Heart right ventricle (tissue), 16 donors: ENCODE measurements at regions not wholly inside any gene's neighbourhood (a gene's known extent, or its start where the extent isn't known, plus 50 kb on each side); places are given as distances from the start of the nearest gene placed in this dataset.

Experiments used
- ATAC-seq, 8 donors: fragments of 200-7000 bp; cut with Tn5 transposase; one replicate each; pipeline ENCODE4 v1.9.1; 2020; ENCODE audit warnings: mild to moderate bottlenecking in 8 of 8, moderate library complexity in 8 of 8, moderate number of reproducible peaks in 1 of 8
- DNase-seq, 2 donors: peaks; one replicate each; pipeline ENCODE4 v3.0.0-alpha.2; 2020
- H3K27ac ChIP-seq, 10 donors: fragments of 200-600 bp; sonication (generic) in 2 of 10; one replicate each; pipeline versions ENCODE4 v1.5.0 to v1.8.0; 2020 to 2022; ENCODE audit warnings: mild to moderate bottlenecking in 3 of 10
- H3K27me3 ChIP-seq, 7 donors: fragments of 200-600 bp; one replicate each; pipeline ENCODE4 v1.8.0; 2021 to 2022; ENCODE audit warnings: mild to moderate bottlenecking in 2 of 7
- H3K36me3 ChIP-seq, 9 donors: fragments of 200-600 bp; sonication (generic) in 1 of 9; one replicate each; pipeline versions ENCODE4 v1.5.0 to v1.8.0; 2020 to 2022; ENCODE audit warnings: mild to moderate bottlenecking in 2 of 9
- H3K4me1 ChIP-seq, 9 donors: fragments of 200-600 bp; sonication (generic) in 1 of 9; one replicate each; pipeline versions ENCODE4 v1.5.0 to v1.8.0; 2020 to 2022; ENCODE audit warnings: mild to moderate bottlenecking in 4 of 9
- H3K4me3 ChIP-seq, 10 donors: fragments of 200-600 bp; sonication (generic) in 2 of 10; one replicate each; pipeline versions ENCODE4 v1.5.0 to v1.8.0; 2020 to 2022; ENCODE audit warnings: mild to moderate bottlenecking in 7 of 10, moderate library complexity in 2 of 10
- H3K9me3 ChIP-seq, 11 donors: fragments of 200-600 bp in 10 of 11; sonication (generic) in 2 of 11; one replicate each; pipeline versions ENCODE4 v1.5.0 to v1.8.0; 2013 to 2022; ENCODE audit warnings: mild to moderate bottlenecking in 2 of 11, control low read depth in 1 of 11, moderate library complexity in 1 of 11
- WGBS, 2 donors: extraction: QIAGEN DNeasy Blood & Tissue Kit; methylation state at CpG; one replicate each; pipeline ENCODE4 v1.1.7; 2013; ENCODE audit warnings: inconsistent platforms in 1 of 2; 5-methylcytosine and 5-hydroxymethylcytosine counted together
- intact Hi-C, 10 donors: fragments of 100-400 bp; cut with DNase I; formaldehyde crosslinking; loops; one replicate each; pipeline versions ENCODE4 v1.11.1 to v1.14.2; 2022
- TF ChIP-seq, protein P1 (sequence below), 9 donors: fragments of 200-600 bp; sonication (generic) in 2 of 9; IDR thresholded peaks; one replicate each; pipeline versions ENCODE4 v1.5.0 to v1.8.0; 2021 to 2022; ENCODE audit warnings: antibody characterized with exemption in 9 of 9, mild to moderate bottlenecking in 5 of 9, moderate library complexity in 1 of 9
- donor health status: Arrhythmogenic right ventricular cardiomyopathy.
- donor health status: ischemic (EF 13 %, LVEDD 7.1; RV severe dilation, severe dysfunction).
- donor health status: healthy with polysubstance abuse.
- donor health status: DM: no; HTN: yes; CAD: no.
- donor health status: DM: no; HTN: no; CAD: no.
- donor health status: ischemic (EF 25% LVEDD 6.9; RV normal size, moderate dysfunction).
- donor health status: ischemic (EF 25% LVEDD 5.7; RV mildly dilated, moderate dysfunction).
- donor health status: healthy.
- donor health status: DM: yes; HTN: yes; CAD: no.
- donor health status: Ischemic cardiomyopathy.
- donor health status: ischemic (EF 35%, LVEDD 5.7; RV mildly dilated, moderate dysfunction).
- donor health status: nonischemic (EF 11% LVEDD 7.7; RV severe dilation, severe dysfunction).
- donor health status: DM: yes; HTN: yes; CAD: no.
- donor health status: PGD.
- donor health status: ischemic (EF 29% LVEDD 5.4; RV normal size, mild dysfunction).
- donor health status: nonischemic (EF 23%, LVEDD 6.1; RV moderate dilation, normal function).

GRCh38 chr18:22268641-22269128 is 99.3 kb downstream of the GATA6 start:
- no peaks in the 10 kb centered on the region for H3K36me3 ChIP-seq
- no peak for DNase-seq
- 45 to 58% methylated on average over 4 of the region's 4 CpGs for WGBS, 2 donors
- H3K9me3 ChIP-seq, result no peaks in the 10 kb centered on the region
- no peaks in the 10 kb centered on the region for H3K27me3 ChIP-seq
- intact Hi-C loops, result loop anchor here in 7 of 10 donors (5.0 to 10.0 kb wide), 15 partner anchors 49 to 436 kb away; partner anchors contain the start of gene GATA6 (in 1 of the 7)
- TF ChIP-seq, protein P1, sequence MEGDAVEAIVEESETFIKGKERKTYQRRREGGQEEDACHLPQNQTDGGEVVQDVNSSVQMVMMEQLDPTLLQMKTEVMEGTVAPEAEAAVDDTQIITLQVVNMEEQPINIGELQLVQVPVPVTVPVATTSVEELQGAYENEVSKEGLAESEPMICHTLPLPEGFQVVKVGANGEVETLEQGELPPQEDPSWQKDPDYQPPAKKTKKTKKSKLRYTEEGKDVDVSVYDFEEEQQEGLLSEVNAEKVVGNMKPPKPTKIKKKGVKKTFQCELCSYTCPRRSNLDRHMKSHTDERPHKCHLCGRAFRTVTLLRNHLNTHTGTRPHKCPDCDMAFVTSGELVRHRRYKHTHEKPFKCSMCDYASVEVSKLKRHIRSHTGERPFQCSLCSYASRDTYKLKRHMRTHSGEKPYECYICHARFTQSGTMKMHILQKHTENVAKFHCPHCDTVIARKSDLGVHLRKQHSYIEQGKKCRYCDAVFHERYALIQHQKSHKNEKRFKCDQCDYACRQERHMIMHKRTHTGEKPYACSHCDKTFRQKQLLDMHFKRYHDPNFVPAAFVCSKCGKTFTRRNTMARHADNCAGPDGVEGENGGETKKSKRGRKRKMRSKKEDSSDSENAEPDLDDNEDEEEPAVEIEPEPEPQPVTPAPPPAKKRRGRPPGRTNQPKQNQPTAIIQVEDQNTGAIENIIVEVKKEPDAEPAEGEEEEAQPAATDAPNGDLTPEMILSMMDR (IDR thresholded peaks at IDR 0.05), result no peak
- no peak overlapping the region for H3K4me3 ChIP-seq
- peak in 3 of 8 donors; percentile 9 to 40 (median 26) for ATAC-seq
- H3K4me1 ChIP-seq, result peaks cover 0 to 33% (median under 1%) of the 10 kb centered on the region in 9 donors
- H3K27ac ChIP-seq, result peak overlapping the region; percentile 77 to 95 (median 91)

DNA sequence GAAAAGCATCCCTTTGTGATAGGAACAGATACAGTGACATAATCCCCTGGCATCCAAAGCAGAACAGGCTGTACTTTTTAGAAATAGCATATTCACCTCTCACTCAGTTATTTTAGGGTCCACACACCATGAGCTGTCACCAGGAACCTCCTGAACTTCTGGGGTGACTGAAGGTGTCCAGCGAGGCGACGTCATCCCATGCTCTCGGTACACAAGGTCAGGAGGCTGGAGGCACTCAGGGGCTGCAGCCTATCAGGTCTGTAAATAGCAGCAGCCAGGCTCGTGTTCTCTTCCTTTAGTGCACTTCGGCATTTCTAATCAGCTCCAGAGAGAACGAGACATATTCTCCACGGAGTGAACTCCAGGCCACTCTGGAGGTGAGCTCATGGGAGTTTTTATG is 98.3 kb downstream of the GATA6 start:
- Histone ChIP-seq H3K27ac (peak overlapping the region; percentile 78 to 95 (median 91)), H3K9me3 (no peaks in the 10 kb centered on the region), H3K4me1 (peaks cover 0 to 41% (median 4%) of the 10 kb centered on the region in 9 donors), H3K27me3 (no peaks in the 10 kb centered on the region), H3K4me3 (peak overlapping the region in 5 of 10 donors; percentile 44 to 52 (median 48)), H3K36me3 (no peaks in the 10 kb centered on the region)
- intact Hi-C loops, result loop anchor here in 7 of 10 donors (2.0 to 10.0 kb wide), 17 partner anchors 50 to 435 kb away; partner anchors contain the start of gene GATA6 (in 1 of the 7)
- DNase-seq (peak; percentile 70 to 85), ATAC-seq (peak; percentile 83 to 97 (median 92))
- TF ChIP-seq, protein P1 (IDR thresholded peaks at IDR 0.05), result no peak
- WGBS, 2 donors, result 15 to 36% methylated on average over 8 of the region's 8 CpGs

DNA sequence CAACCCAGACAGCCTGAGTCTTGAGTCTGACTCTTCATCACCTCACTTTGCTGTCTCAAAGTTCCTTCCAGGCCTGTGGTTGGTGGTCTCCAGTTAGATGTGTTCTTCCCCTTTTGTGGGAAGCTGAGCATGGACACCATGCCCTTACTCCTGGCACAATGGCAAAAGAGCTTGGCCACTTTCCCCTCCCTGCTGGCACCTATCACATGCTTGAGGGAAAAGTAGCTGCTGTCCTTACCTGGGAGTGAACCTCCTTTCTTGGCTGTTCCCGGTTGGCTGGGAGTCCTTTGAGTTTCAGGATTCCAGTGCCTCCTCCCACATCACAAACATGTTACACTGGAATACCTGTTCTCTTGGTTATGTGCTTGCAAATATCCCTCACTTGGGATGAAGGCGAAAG is 97.8 kb downstream of the GATA6 start:
- H3K27ac ChIP-seq, result peak overlapping the region; percentile 56 to 95 (median 90)
- ATAC-seq, result peak; percentile 1 to 56 (median 25)

GRCh38 chr18:22265838-22266237 is 96.4 kb downstream of the GATA6 start:
- Histone ChIP-seq H3K9me3 (peaks cover 0 to 10% (median 0%) of the 10 kb centered on the region in 11 donors), H3K36me3 (no peaks in the 10 kb centered on the region), H3K27ac (peak overlapping the region; percentile 56 to 95 (median 90)), H3K4me3 (peak overlapping the region in 9 of 10 donors; percentile 7 to 52 (median 44)), H3K27me3 (no peaks in the 10 kb centered on the region), H3K4me1 (peaks cover 0 to 34% (median 4%) of the 10 kb centered on the region in 9 donors)
- 71 to 76% methylated on average over 4 of the region's 4 CpGs for WGBS, 2 donors
- intact Hi-C loops, result loop anchor here in 7 of 10 donors (2.0 to 10.0 kb wide), 17 partner anchors 51 to 434 kb away; partner anchors contain the start of gene GATA6 (in 1 of the 7)
- no peak for DNase-seq
- peak in 2 of 8 donors; percentile 22 to 26 for ATAC-seq
- TF ChIP-seq, protein P1 (IDR thresholded peaks at IDR 0.05), result no peak

More for the DNA sequence above, 97.8 kb downstream of the GATA6 start:
- peaks cover 0 to 40% (median 4%) of the 10 kb centered on the region in 9 donors for H3K4me1 ChIP-seq
- no peak for DNase-seq
- intact Hi-C loops, result loop anchor here in 7 of 10 donors (2.0 to 10.0 kb wide), 17 partner anchors 50 to 435 kb away; partner anchors contain the start of gene GATA6 (in 1 of the 7)
- TF ChIP-seq, protein P1 (IDR thresholded peaks at IDR 0.05), result no peak
- 48 to 61% methylated on average over 2 of the region's 2 CpGs for WGBS, 2 donors
- no peaks in the 10 kb centered on the region for H3K27me3 ChIP-seq
- H3K36me3 ChIP-seq, result no peaks in the 10 kb centered on the region
- H3K4me3 ChIP-seq, result peak overlapping the region in 9 of 10 donors; percentile 6 to 52 (median 44)
- peaks cover 0 to under 1% (median 0%) of the 10 kb centered on the region in 11 donors for H3K9me3 ChIP-seq
